Choroid plexus epithelial cell (primary cell): ENCODE measurements at regions not wholly inside any gene's neighbourhood (a gene's known extent, or its start where the extent isn't known, plus 50 kb on each side); places are given as distances from the start of the nearest gene placed in this dataset.
A peak's percentile ranks its signal among the peaks of the same experiment; 100 is the strongest.

ENCODE experiments used
- DNase-seq: peaks from one replicate; pipeline ENCODE4 v3.0.0-alpha.2; 2010; ENCODE audit warnings: low read depth
- H3K4me3 ChIP-seq: 2 replicates; pipeline ENCODE4 v1.5.1; 2011; ENCODE audit warnings: low read depth, mild to moderate bottlenecking, control low read depth, low read length, moderate library complexity
- CTCF ChIP-seq: conservative IDR thresholded peaks from 2 replicates; pipeline ENCODE4 v1.5.1; 2011; ENCODE audit warnings: low read depth, mild to moderate bottlenecking, control low read depth, inconsistent platforms, low read length, moderate library complexity

- no peak for TF ChIP-seq CTCF
- no peak for DNase-seq
Observed at GRCh38 chr1:209276321-209276720, 307.2 kb upstream of the CAMK1G start.

GRCh38 chr1:209277662-209278061 lies 305.9 kb upstream of the CAMK1G start:
- no peak for DNase-seq
- no peak overlapping the region for H3K4me3 ChIP-seq
- TF ChIP-seq CTCF = no peak

More at GRCh38 chr1:209276321-209276720, 307.2 kb upstream of the CAMK1G start:
- H3K4me3 ChIP-seq = no peak overlapping the region

GRCh38 chr1:209291715-209292114 lies 291.8 kb upstream of the CAMK1G start:
- DNase-seq = peak; percentile 1
- no peak for TF ChIP-seq CTCF

GRCh38 chr1:209302779-209303568 lies 280.5 kb upstream of the CAMK1G start:
- TF ChIP-seq CTCF = no peak
- no peak overlapping the region for H3K4me3 ChIP-seq
- no peak for DNase-seq

More at GRCh38 chr1:209291715-209292114, 291.8 kb upstream of the CAMK1G start:
- H3K4me3 ChIP-seq = no peak overlapping the region

GRCh38 chr1:209304166-209304565 lies 279.3 kb upstream of the CAMK1G start:
- H3K4me3 ChIP-seq = no peak overlapping the region
- DNase-seq = no peak
- TF ChIP-seq CTCF = no peak

GRCh38 chr1:209305221-209305954 lies 278.1 kb upstream of the CAMK1G start:
- TF ChIP-seq CTCF = no peak
- DNase-seq = no peak
- H3K4me3 ChIP-seq = no peak overlapping the region
